HG03520 (cell line): ENCODE measurements at regions not wholly inside any gene's neighbourhood (a gene's known extent, or its start where the extent isn't known, plus 50 kb on each side); places are given as distances from the start of the nearest gene placed in this dataset.

Source experiments
- ATAC-seq: cut with Tn5 transposase; IDR thresholded peaks from one replicate; pipeline ENCODE4 v1.9.1; 2021; ENCODE audit warnings: mild to moderate bottlenecking, moderate library complexity; ENCODE audit not compliant: unreplicated experiment

- no peak for ATAC-seq
Observed at GRCh38 chr7:131100357-131101054, 227.2 kb upstream of the MKLN1 start.

- ATAC-seq, result no peak
Observed at GRCh38 chr7:131103997-131104396, 223.7 kb upstream of the MKLN1 start.

- no peak for ATAC-seq
Observed at GRCh38 chr7:131104596-131105293, 222.9 kb upstream of the MKLN1 start.

- ATAC-seq, result no peak
Observed at GRCh38 chr7:131105294-131105798, 222.3 kb upstream of the MKLN1 start.

GRCh38 chr7:131105799-131106680 is 221.6 kb upstream of the MKLN1 start:
- peak; percentile 36 for ATAC-seq

GRCh38 chr7:131106681-131107336 is 220.9 kb upstream of the MKLN1 start:
- no peak for ATAC-seq

- ATAC-seq, result peak; percentile 36
Observed at GRCh38 chr7:131107337-131108211, 220.1 kb upstream of the MKLN1 start.

- no peak for ATAC-seq
Observed at GRCh38 chr7:131108212-131108940, 219.3 kb upstream of the MKLN1 start.

GRCh38 chr7:131109011-131109758 is 218.5 kb upstream of the MKLN1 start:
- ATAC-seq, result no peak

- ATAC-seq, result peak; percentile 18
Observed at GRCh38 chr7:131109759-131110296, 217.8 kb upstream of the MKLN1 start.

- ATAC-seq, result no peak
Observed at GRCh38 chr7:131110297-131111080, 217.2 kb upstream of the MKLN1 start.

- ATAC-seq, result no peak
Observed at GRCh38 chr7:131111081-131111576, 216.5 kb upstream of the MKLN1 start.

GRCh38 chr7:131111792-131112191 is 215.9 kb upstream of the MKLN1 start:
- no peak for ATAC-seq

GRCh38 chr7:131112431-131112830 is 215.2 kb upstream of the MKLN1 start:
- ATAC-seq, result no peak

- ATAC-seq, result no peak
Observed at GRCh38 chr7:131115340-131115739, 212.3 kb upstream of the MKLN1 start.

GRCh38 chr7:131117439-131117838 is 210.2 kb upstream of the MKLN1 start:
- ATAC-seq, result no peak

- no peak for ATAC-seq
Observed at GRCh38 chr7:131119381-131119780, 208.3 kb upstream of the MKLN1 start.
